GM12878 (cell line): ENCODE measurements at regions not wholly inside any gene's neighbourhood (a gene's known extent, or its start where the extent isn't known, plus 50 kb on each side); places are given as distances from the start of the nearest gene placed in this dataset.

ENCODE experiments used
- EZH2 ChIP-seq: IDR thresholded peaks from 2 replicates; pipeline ENCODE4 v1.6.1; 2012; ENCODE audit warnings: low read depth, mild to moderate bottlenecking, control low read depth, inconsistent platforms, low read length, borderline replicate concordance; ENCODE audit not compliant: control insufficient read depth
- NBN ChIP-seq: fragments of 450-650 bp; IDR thresholded peaks from 2 replicates; pipeline ENCODE4 v1.6.1; 2016
- SMC3 ChIP-seq: IDR thresholded peaks from 2 replicates; pipeline ENCODE4 v1.6.1; 2011; ENCODE audit warnings: low read length, improper control_type of control experiment, borderline replicate concordance
- SUZ12 ChIP-seq: fragments of 200-600 bp; sonication (generic); IDR thresholded peaks from one replicate; pipeline ENCODE4 v1.6.1; 2018; ENCODE audit warnings: antibody characterized with exemption, mild to moderate bottlenecking; ENCODE audit not compliant: unreplicated experiment
- ZZZ3 ChIP-seq: IDR thresholded peaks from 2 replicates; pipeline ENCODE4 v1.6.1; 2011; ENCODE audit warnings: low read depth; ENCODE audit not compliant: control insufficient read depth, insufficient read length
- TF ChIP-seq, protein P1 (sequence below), 3 experiments: IDR thresholded peaks in 2 of 3; conservative IDR thresholded peaks in 1 of 3; 2 replicates each; pipeline ENCODE4 v1.5.1; 2011; ENCODE audit warnings: low read depth in 3 of 3, low read length in 3 of 3, mild to moderate bottlenecking in 3 of 3, control low read depth in 2 of 3, moderate library complexity in 2 of 3, inconsistent platforms in 1 of 3, mixed read lengths in 1 of 3; ENCODE audit not compliant: control insufficient read depth in 2 of 3, insufficient read depth in 1 of 3; ENCODE audit errors: extremely low read depth in 1 of 3
- TF ChIP-seq, protein P2 (sequence below): IDR thresholded peaks from 2 replicates; pipeline ENCODE4 v1.6.1; 2012; ENCODE audit warnings: improper control_type of control experiment, low read depth, low read length; ENCODE audit not compliant: insufficient replicate concordance
- TF ChIP-seq, protein P3 (sequence below): fragments of 450-650 bp; IDR thresholded peaks from 2 replicates; pipeline ENCODE4 v1.6.1; 2017; ENCODE audit warnings: mild to moderate bottlenecking, low read depth, inconsistent platforms; ENCODE audit not compliant: poor library complexity, severe bottlenecking
- TF ChIP-seq, protein P4 (sequence below): IDR thresholded peaks from 2 replicates; pipeline ENCODE4 v1.6.1; 2011; ENCODE audit warnings: mild to moderate bottlenecking, low read depth, low read length, moderate library complexity; ENCODE audit not compliant: insufficient replicate concordance

DNA sequence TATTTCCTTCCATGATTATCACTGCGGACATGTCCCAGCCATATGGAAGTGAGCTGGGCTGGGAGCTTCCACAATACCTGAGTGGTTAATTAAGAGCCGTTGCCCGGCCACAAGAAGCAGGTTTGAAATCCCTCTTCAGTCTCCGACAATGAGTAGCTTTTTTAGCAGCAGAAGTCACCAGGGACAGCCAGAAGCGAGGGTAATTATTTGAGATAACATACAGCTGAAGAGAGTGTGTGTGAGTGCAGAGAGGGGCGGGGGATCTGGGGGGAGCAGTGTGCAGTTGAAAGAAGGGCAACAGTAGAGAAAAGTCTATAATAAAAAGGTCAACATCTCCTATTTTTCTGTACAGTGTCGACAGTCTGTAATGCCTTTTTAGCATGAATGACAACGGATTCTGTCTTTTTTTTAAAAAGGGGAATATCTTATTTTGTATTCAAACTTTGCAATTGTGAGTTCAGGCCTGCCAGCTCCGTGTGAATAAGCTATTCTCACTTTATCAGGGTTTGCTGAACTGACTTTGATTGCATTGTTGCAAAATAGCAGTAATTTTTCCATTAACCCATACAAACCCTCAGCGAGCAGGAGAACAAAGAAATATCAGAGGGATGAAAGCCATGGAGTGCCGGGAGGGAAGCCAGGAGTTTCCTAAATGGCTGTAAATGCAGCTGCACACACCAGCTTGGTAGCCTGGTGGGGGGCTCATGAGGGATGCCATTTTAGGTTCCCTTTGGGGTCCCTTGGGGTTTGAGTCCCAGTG is 220.3 kb upstream of the IRX3 start:
- TF ChIP-seq ZZZ3 (no peak), SUZ12 (no peak), NBN (no peak), SMC3 (no peak), EZH2 (no peak)
- TF ChIP-seq, protein P1, sequence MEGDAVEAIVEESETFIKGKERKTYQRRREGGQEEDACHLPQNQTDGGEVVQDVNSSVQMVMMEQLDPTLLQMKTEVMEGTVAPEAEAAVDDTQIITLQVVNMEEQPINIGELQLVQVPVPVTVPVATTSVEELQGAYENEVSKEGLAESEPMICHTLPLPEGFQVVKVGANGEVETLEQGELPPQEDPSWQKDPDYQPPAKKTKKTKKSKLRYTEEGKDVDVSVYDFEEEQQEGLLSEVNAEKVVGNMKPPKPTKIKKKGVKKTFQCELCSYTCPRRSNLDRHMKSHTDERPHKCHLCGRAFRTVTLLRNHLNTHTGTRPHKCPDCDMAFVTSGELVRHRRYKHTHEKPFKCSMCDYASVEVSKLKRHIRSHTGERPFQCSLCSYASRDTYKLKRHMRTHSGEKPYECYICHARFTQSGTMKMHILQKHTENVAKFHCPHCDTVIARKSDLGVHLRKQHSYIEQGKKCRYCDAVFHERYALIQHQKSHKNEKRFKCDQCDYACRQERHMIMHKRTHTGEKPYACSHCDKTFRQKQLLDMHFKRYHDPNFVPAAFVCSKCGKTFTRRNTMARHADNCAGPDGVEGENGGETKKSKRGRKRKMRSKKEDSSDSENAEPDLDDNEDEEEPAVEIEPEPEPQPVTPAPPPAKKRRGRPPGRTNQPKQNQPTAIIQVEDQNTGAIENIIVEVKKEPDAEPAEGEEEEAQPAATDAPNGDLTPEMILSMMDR (IDR thresholded peaks at IDR 0.05 in 2 of 3, conservative IDR thresholded peaks at IDR 0.05 in 1 of 3; ENCODE audit: control insufficient read depth in 2 of 3, extremely low read depth in 1 of 3, insufficient read depth in 1 of 3, low read depth in 3 of 3, low read length in 3 of 3), result no peak
- TF ChIP-seq, protein P2, sequence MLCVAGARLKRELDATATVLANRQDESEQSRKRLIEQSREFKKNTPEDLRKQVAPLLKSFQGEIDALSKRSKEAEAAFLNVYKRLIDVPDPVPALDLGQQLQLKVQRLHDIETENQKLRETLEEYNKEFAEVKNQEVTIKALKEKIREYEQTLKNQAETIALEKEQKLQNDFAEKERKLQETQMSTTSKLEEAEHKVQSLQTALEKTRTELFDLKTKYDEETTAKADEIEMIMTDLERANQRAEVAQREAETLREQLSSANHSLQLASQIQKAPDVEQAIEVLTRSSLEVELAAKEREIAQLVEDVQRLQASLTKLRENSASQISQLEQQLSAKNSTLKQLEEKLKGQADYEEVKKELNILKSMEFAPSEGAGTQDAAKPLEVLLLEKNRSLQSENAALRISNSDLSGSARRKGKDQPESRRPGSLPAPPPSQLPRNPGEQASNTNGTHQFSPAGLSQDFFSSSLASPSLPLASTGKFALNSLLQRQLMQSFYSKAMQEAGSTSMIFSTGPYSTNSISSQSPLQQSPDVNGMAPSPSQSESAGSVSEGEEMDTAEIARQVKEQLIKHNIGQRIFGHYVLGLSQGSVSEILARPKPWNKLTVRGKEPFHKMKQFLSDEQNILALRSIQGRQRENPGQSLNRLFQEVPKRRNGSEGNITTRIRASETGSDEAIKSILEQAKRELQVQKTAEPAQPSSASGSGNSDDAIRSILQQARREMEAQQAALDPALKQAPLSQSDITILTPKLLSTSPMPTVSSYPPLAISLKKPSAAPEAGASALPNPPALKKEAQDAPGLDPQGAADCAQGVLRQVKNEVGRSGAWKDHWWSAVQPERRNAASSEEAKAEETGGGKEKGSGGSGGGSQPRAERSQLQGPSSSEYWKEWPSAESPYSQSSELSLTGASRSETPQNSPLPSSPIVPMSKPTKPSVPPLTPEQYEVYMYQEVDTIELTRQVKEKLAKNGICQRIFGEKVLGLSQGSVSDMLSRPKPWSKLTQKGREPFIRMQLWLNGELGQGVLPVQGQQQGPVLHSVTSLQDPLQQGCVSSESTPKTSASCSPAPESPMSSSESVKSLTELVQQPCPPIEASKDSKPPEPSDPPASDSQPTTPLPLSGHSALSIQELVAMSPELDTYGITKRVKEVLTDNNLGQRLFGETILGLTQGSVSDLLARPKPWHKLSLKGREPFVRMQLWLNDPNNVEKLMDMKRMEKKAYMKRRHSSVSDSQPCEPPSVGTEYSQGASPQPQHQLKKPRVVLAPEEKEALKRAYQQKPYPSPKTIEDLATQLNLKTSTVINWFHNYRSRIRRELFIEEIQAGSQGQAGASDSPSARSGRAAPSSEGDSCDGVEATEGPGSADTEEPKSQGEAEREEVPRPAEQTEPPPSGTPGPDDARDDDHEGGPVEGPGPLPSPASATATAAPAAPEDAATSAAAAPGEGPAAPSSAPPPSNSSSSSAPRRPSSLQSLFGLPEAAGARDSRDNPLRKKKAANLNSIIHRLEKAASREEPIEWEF, result no peak
- TF ChIP-seq, protein P3, sequence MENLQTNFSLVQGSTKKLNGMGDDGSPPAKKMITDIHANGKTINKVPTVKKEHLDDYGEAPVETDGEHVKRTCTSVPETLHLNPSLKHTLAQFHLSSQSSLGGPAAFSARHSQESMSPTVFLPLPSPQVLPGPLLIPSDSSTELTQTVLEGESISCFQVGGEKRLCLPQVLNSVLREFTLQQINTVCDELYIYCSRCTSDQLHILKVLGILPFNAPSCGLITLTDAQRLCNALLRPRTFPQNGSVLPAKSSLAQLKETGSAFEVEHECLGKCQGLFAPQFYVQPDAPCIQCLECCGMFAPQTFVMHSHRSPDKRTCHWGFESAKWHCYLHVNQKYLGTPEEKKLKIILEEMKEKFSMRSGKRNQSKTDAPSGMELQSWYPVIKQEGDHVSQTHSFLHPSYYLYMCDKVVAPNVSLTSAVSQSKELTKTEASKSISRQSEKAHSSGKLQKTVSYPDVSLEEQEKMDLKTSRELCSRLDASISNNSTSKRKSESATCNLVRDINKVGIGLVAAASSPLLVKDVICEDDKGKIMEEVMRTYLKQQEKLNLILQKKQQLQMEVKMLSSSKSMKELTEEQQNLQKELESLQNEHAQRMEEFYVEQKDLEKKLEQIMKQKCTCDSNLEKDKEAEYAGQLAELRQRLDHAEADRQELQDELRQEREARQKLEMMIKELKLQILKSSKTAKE, result no peak
- TF ChIP-seq, protein P4, sequence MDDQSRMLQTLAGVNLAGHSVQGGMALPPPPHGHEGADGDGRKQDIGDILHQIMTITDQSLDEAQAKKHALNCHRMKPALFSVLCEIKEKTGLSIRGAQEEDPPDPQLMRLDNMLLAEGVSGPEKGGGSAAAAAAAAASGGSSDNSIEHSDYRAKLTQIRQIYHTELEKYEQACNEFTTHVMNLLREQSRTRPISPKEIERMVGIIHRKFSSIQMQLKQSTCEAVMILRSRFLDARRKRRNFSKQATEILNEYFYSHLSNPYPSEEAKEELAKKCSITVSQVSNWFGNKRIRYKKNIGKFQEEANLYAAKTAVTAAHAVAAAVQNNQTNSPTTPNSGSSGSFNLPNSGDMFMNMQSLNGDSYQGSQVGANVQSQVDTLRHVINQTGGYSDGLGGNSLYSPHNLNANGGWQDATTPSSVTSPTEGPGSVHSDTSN, result no peak
